Adrenal gland (tissue), 9 donors: ENCODE measurements at regions not wholly inside any gene's neighbourhood (a gene's known extent, or its start where the extent isn't known, plus 50 kb on each side); places are given as distances from the start of the nearest gene placed in this dataset.

Source experiments
- DNase-seq, 7 donors: peaks; one replicate each; pipeline ENCODE4 v3.0.0-alpha.2; 2019 to 2020
- H3K27ac ChIP-seq, 5 donors: fragments of 200-600 bp; sonication (generic) in 4 of 5; 1 replicate in 3 of 5; 2 replicates in 2 of 5; pipeline versions ENCODE4 v1.5.1 to v1.8.0; 2016 to 2020; ENCODE audit warnings: mild to moderate bottlenecking in 1 of 5
- H3K27me3 ChIP-seq: fragments of 200-600 bp; 2 replicates; pipeline ENCODE4 v1.8.0; 2021
- H3K36me3 ChIP-seq, 2 donors: fragments of 200-600 bp; replicated peaks in 1 of 2; 1 replicate in 1 of 2; 2 replicates in 1 of 2; pipeline versions ENCODE4 v1.5.1 to v1.8.0; 2018 to 2022
- H3K4me1 ChIP-seq, 2 donors: fragments of 200-600 bp; replicated peaks in 1 of 2; 1 replicate in 1 of 2; 2 replicates in 1 of 2; pipeline versions ENCODE4 v1.5.1 to v1.8.0; 2018 to 2021
- H3K4me3 ChIP-seq, 4 donors: fragments of 200-600 bp; sonication (generic) in 3 of 4; one replicate each; pipeline ENCODE4 v1.5.1; 2016 to 2018
- H3K9me3 ChIP-seq, 3 donors: fragments of 200-600 bp; sonication (generic) in 1 of 3; replicated peaks in 1 of 3; 1 replicate in 2 of 3; 2 replicates in 1 of 3; pipeline versions ENCODE4 v1.5.1 to v1.8.0; 2016 to 2021
- POLR2A ChIP-seq, 2 donors: fragments of 450-650 bp; IDR thresholded peaks; one replicate each; pipeline ENCODE4 v1.6.1; 2017; ENCODE audit warnings: antibody characterized with exemption in 2 of 2, mild to moderate bottlenecking in 2 of 2, moderate library complexity in 1 of 2
- WGBS, 4 donors: extraction: QIAGEN DNeasy Blood & Tissue Kit in 2 of 4; methylation state at CpG; one replicate each; pipeline versions ENCODE4 v1.1.5 to v1.1.7; 2013 to 2017; 5-methylcytosine and 5-hydroxymethylcytosine counted together
- intact Hi-C, 2 donors: fragments of 100-400 bp; cut with DNase I; formaldehyde crosslinking; loops; one replicate each; pipeline versions ENCODE4 v1.14.1 to v1.15.0; 2022 to 2023
- TF ChIP-seq, protein P1 (sequence below), 6 experiments: fragments of 450-650 bp in 4 of 6; fragments of 200-600 bp in 2 of 6; sonication (generic) in 1 of 6; IDR thresholded peaks; 1 replicate in 5 of 6; 2 replicates in 1 of 6; pipeline versions ENCODE4 v1.5.1 to v1.8.0; 2016 to 2021; ENCODE audit warnings: antibody characterized with exemption in 6 of 6, mild to moderate bottlenecking in 2 of 6, moderate library complexity in 1 of 6
- donor health status: healthy with polysubstance abuse.
- donor health status: Bipolar disorder and iron deficiency.
- donor health status: DM: yes; HTN: yes; CAD: no.
- donor health status: DM: no; HTN: no; CAD: no.
- donor health status: DM: no; HTN: no; CAD: no.

DNA sequence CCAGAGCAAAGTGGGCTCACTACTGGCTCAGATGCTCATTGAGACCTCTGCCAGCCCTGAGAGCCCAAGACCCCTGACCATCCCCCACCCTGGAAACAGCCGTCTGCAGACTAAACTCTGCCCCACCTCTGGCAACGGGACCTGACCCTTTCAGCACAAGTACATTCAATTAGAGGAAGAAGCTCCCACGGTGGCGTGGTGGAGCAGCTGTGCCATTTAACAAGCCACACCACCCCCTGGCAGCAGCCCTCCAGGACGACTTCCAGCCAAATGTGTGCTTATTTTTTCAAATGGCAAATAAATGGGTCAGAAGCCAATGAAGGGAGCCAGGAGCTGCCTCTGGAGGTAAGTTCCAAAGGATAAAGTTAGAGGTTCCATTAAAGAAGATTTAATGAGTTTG, 226.7 kb downstream of the NPHP4 start:
- Histone ChIP-seq H3K4me3 (no peak overlapping the region), H3K27ac (no peak overlapping the region), H3K4me1 (peaks cover 7 to 11% of the 10 kb centered on the region in 2 donors), H3K27me3 (no peaks in the 10 kb centered on the region), H3K36me3 (no peaks in the 10 kb centered on the region), H3K9me3 (no peaks in the 10 kb centered on the region)
- intact Hi-C loops = no loop called here
- no peak for TF ChIP-seq POLR2A (IDR thresholded peaks at IDR 0.05)
- TF ChIP-seq, protein P1, sequence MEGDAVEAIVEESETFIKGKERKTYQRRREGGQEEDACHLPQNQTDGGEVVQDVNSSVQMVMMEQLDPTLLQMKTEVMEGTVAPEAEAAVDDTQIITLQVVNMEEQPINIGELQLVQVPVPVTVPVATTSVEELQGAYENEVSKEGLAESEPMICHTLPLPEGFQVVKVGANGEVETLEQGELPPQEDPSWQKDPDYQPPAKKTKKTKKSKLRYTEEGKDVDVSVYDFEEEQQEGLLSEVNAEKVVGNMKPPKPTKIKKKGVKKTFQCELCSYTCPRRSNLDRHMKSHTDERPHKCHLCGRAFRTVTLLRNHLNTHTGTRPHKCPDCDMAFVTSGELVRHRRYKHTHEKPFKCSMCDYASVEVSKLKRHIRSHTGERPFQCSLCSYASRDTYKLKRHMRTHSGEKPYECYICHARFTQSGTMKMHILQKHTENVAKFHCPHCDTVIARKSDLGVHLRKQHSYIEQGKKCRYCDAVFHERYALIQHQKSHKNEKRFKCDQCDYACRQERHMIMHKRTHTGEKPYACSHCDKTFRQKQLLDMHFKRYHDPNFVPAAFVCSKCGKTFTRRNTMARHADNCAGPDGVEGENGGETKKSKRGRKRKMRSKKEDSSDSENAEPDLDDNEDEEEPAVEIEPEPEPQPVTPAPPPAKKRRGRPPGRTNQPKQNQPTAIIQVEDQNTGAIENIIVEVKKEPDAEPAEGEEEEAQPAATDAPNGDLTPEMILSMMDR (IDR thresholded peaks at IDR 0.05) = no peak
- 27 to 37% (median 34%) methylated on average over 3 to 5 of the region's 5 CpGs for WGBS, 4 donors
- DNase-seq = no peak

DNA sequence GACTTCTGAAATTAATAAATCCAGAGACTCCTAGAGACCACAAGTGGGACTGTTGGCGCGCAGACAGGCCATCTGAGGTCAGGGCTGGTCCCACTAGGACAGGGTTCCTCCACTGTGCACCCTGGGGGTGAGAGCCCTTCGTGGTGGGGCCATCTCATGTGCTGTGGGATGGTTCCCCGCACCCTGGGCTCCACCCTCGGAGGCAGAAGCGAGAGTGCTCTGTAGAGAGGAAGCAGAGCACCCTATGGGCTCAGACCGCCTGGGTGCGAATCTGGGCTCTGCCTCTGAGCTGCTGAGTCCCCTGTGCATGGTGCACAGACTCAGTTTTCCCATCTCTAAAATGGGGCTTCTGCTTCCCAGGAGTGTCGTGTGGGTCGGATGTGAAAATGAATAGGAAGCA, 227.3 kb downstream of the NPHP4 start:
- no peak overlapping the region for H3K4me3 ChIP-seq
- H3K4me1 ChIP-seq = peaks cover 6 to 9% of the 10 kb centered on the region in 2 donors
- no peaks in the 10 kb centered on the region for H3K9me3 ChIP-seq
- WGBS, 4 donors = 84 to 90% (median 88%) methylated on average over 4 to 10 of the region's 10 CpGs
- no peak for DNase-seq
- no peaks in the 10 kb centered on the region for H3K27me3 ChIP-seq
- TF ChIP-seq, protein P1 (IDR thresholded peaks at IDR 0.05) = no peak
- TF ChIP-seq POLR2A (IDR thresholded peaks at IDR 0.05) = no peak
- intact Hi-C loops = no loop called here
- H3K27ac ChIP-seq = no peak overlapping the region
- no peaks in the 10 kb centered on the region for H3K36me3 ChIP-seq

DNA sequence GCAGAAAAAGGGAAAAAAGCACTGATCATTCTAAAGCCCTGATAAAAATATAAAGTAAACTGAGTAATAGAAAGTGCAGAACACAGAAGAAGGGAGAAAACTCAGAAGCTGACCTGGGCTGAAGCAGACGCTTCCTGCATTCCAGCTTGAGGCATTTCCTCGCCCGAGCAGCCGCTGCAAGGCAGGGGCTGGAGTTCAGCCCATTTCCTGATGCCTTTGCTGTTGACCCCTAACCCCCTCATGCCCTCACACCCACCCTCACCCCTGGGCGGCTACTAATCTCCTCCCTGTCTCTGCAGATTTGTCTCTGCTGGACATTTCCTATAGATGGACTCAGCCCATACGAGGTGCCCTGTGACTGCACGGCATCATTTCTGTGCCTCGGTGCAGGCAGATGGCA, 227.8 kb downstream of the NPHP4 start:
- no peak for TF ChIP-seq POLR2A (IDR thresholded peaks at IDR 0.05)
- TF ChIP-seq, protein P1 (IDR thresholded peaks at IDR 0.05) = no peak
- peak in 1 of 7 donors; percentile 26 for DNase-seq
- H3K27me3 ChIP-seq = no peaks in the 10 kb centered on the region
- H3K9me3 ChIP-seq = no peaks in the 10 kb centered on the region
- peaks cover 1 to 4% of the 10 kb centered on the region in 2 donors for H3K4me1 ChIP-seq
- intact Hi-C loops = no loop called here
- H3K27ac ChIP-seq = no peak overlapping the region
- H3K4me3 ChIP-seq = no peak overlapping the region
- H3K36me3 ChIP-seq = no peaks in the 10 kb centered on the region
- 50 to 64% (median 61%) methylated on average over 6 to 8 of the region's 8 CpGs for WGBS, 4 donors

DNA sequence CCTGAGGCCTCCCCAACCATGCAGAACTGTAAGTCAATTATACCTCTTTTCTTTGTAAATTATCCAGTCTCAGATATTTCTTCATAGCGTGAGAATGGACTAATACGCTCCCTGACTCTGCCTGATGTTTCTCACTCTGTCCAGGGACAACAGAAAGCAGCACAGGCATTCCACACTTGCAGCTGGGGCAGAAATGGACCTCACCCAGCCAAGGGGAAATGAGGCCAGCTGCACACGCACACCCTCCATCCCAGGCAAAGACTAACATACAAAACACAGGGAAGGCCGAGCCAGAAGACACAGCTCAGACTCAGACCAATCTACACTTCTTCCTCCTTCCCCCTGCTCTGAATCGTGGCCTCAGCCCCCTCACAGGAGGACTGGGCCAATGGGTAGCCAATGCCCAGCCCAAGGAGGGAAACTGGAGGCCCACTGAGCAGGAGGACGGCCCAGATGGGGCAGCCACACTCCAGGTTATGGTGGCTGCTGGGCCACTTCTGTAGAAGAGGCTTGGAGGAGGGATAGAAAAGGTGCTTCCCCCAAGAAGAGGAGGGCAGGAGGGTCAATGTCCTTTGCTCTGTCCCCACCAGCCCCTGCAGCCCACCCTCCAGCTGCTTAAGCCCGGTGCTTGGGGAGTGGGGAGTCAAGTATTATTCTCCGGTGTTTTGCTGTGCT, 228.4 kb downstream of the NPHP4 start:
- WGBS, 4 donors = 68 to 80% (median 74%) methylated on average over 6 to 8 of the region's 8 CpGs
- TF ChIP-seq POLR2A (IDR thresholded peaks at IDR 0.05) = no peak
- TF ChIP-seq, protein P1 (IDR thresholded peaks at IDR 0.05) = no peak
- Histone ChIP-seq H3K4me3 (no peak overlapping the region), H3K27me3 (no peaks in the 10 kb centered on the region), H3K36me3 (no peaks in the 10 kb centered on the region), H3K4me1 (no peaks in the 10 kb centered on the region), H3K9me3 (no peaks in the 10 kb centered on the region), H3K27ac (no peak overlapping the region)
- no peak for DNase-seq
- intact Hi-C loops = no loop called here
